ENCODE measurements at regions not wholly inside any gene's neighbourhood (a gene's known extent, or its start where the extent isn't known, plus 50 kb on each side); places are given as distances from the start of the nearest gene placed in this dataset.
A peak's percentile ranks its signal among the peaks of the same experiment; 100 is the strongest.

GRCh38 chr3:59101231-59101736 lies 51.5 kb upstream of the CFAP20DC start:
- H3K36me3 ChIP-seq (ENCODE audit: low read depth), result no peaks in the 10 kb centered on the region
- H3K9me3 ChIP-seq (ENCODE audit: severe bottlenecking), result no peaks in the 10 kb centered on the region
- peak overlapping the region; percentile 35 for H3K27ac ChIP-seq (ENCODE audit: poor library complexity, severe bottlenecking)
- peaks cover 10% of the 10 kb centered on the region for H3K4me1 ChIP-seq (ENCODE audit: insufficient read depth, poor library complexity, severe bottlenecking)
- DNase-seq (ENCODE audit: low spot score), result peak; percentile 78
- H3K27me3 ChIP-seq (ENCODE audit: insufficient read depth, poor library complexity, severe bottlenecking), result no peaks in the 10 kb centered on the region
- no peak overlapping the region for H3K4me3 ChIP-seq (ENCODE audit: severe bottlenecking)
- no peak for TF ChIP-seq CTCF (IDR thresholded peaks at IDR 0.05; ENCODE audit: poor library complexity, severe bottlenecking)
- ATAC-seq (ENCODE audit: low read depth), result peak; percentile 96

Data from RWPE2 (cell line).